CD4-positive, CD25-positive, alpha-beta regulatory T cell (primary cell): ENCODE measurements at regions not wholly inside any gene's neighbourhood (a gene's known extent, or its start where the extent isn't known, plus 50 kb on each side); places are given as distances from the start of the nearest gene placed in this dataset.

Source experiments
- ATAC-seq, 2 donors: fragments of 150-1000 bp; cut with Tn5 transposase; one replicate each; pipeline ENCODE4 v1.10.0; 2021; ENCODE audit warnings: low read depth in 2 of 2, moderate number of reproducible peaks in 2 of 2, moderate library complexity in 1 of 2
- DNase-seq, 3 donors: peaks; one replicate each; pipeline versions ENCODE4 v3.0.0 to v3.0.0-alpha.2; 2012 to 2022; ENCODE audit warnings: mixed read lengths in 1 of 3
- H3K27ac ChIP-seq: one replicate; pipeline ENCODE4 v1.7.0; 2013; ENCODE audit warnings: mild to moderate bottlenecking, low read length; ENCODE audit not compliant: insufficient read depth, poor library complexity, severe bottlenecking
- H3K27me3 ChIP-seq: one replicate; pipeline ENCODE4 v1.7.0; 2013; ENCODE audit warnings: low read length; ENCODE audit not compliant: control insufficient read depth, insufficient read depth
- H3K36me3 ChIP-seq: one replicate; pipeline ENCODE4 v1.7.0; 2013; ENCODE audit warnings: mild to moderate bottlenecking, low read length, moderate library complexity; ENCODE audit not compliant: control insufficient read depth, insufficient read depth
- H3K4me1 ChIP-seq: 2 replicates; pipeline ENCODE4 v1.7.0; 2013; ENCODE audit warnings: mild to moderate bottlenecking, low read length; ENCODE audit not compliant: insufficient read depth, control insufficient read depth, poor library complexity, severe bottlenecking
- H3K4me3 ChIP-seq: one replicate; pipeline ENCODE4 v1.7.0; 2013; ENCODE audit warnings: low read depth, mild to moderate bottlenecking, low read length, moderate library complexity
- H3K9me3 ChIP-seq, 2 experiments: 1 replicate in 1 of 2; 2 replicates in 1 of 2; pipeline ENCODE4 v1.7.0; 2013; ENCODE audit warnings: low read length in 2 of 2, mild to moderate bottlenecking in 1 of 2, moderate library complexity in 1 of 2; ENCODE audit not compliant: control insufficient read depth in 2 of 2
- H3K27ac Mint-ChIP-seq, 3 donors: one replicate each; pipeline ENCODE4 v1.8.0; 2020 to 2022; ENCODE audit warnings: mild to moderate bottlenecking in 3 of 3, mixed read lengths in 3 of 3, moderate library complexity in 2 of 3
- H3K27me3 Mint-ChIP-seq: one replicate; pipeline ENCODE4 v1.8.0; 2022; ENCODE audit warnings: mild to moderate bottlenecking, mixed read lengths
- H3K36me3 Mint-ChIP-seq: one replicate; pipeline ENCODE4 v1.8.0; 2020; ENCODE audit warnings: mixed read lengths
- H3K4me1 Mint-ChIP-seq, 4 donors: one replicate each; pipeline ENCODE4 v1.8.0; 2020 to 2022; ENCODE audit warnings: mixed read lengths in 4 of 4, mild to moderate bottlenecking in 1 of 4
- H3K4me3 Mint-ChIP-seq, 4 donors: one replicate each; pipeline ENCODE4 v1.8.0; 2020 to 2022; ENCODE audit warnings: mild to moderate bottlenecking in 4 of 4, mixed read lengths in 4 of 4, moderate library complexity in 3 of 4
- H3K9me3 Mint-ChIP-seq, 7 donors: one replicate each; pipeline ENCODE4 v1.8.0; 2020 to 2022; ENCODE audit warnings: mixed read lengths in 7 of 7, mild to moderate bottlenecking in 3 of 7, moderate library complexity in 2 of 7

GRCh38 chr4:177235026-177235425 is 74.6 kb upstream of the NEIL3 start:
- H3K27me3 Mint-ChIP-seq: peaks cover 4% of the 10 kb centered on the region
- peaks cover 0 to 4% (median 2%) of the 10 kb centered on the region in 4 donors for H3K4me1 Mint-ChIP-seq
- no peak overlapping the region for H3K4me3 Mint-ChIP-seq
- no peaks in the 10 kb centered on the region for H3K36me3 Mint-ChIP-seq
- H3K9me3 Mint-ChIP-seq: no peaks in the 10 kb centered on the region
- no peak for ATAC-seq
- H3K27ac ChIP-seq: no peak overlapping the region
- H3K36me3 ChIP-seq: no peaks in the 10 kb centered on the region
- no peaks in the 10 kb centered on the region for H3K9me3 ChIP-seq
- H3K4me1 ChIP-seq: no peaks in the 10 kb centered on the region
- no peak overlapping the region for H3K27ac Mint-ChIP-seq
- H3K4me3 ChIP-seq: no peak overlapping the region
- no peak for DNase-seq
- no peaks in the 10 kb centered on the region for H3K27me3 ChIP-seq

GRCh38 chr4:177236886-177237285 is 72.8 kb upstream of the NEIL3 start:
- Mint-ChIP-seq H3K27me3 (no peaks in the 10 kb centered on the region), H3K4me1 (peaks cover 2 to 5% (median 4%) of the 10 kb centered on the region in 4 donors), H3K36me3 (no peaks in the 10 kb centered on the region), H3K4me3 (no peak overlapping the region), H3K27ac (peak overlapping the region in 1 of 3 donors; percentile 16), H3K9me3 (peaks cover 0 to under 1% (median 0%) of the 10 kb centered on the region in 7 donors)
- no peaks in the 10 kb centered on the region for H3K36me3 ChIP-seq
- no peaks in the 10 kb centered on the region for H3K27me3 ChIP-seq
- ATAC-seq (no peak), DNase-seq (peak in 1 of 3 donors; percentile 42)
- no peak overlapping the region for H3K27ac ChIP-seq
- no peaks in the 10 kb centered on the region for H3K9me3 ChIP-seq
- H3K4me3 ChIP-seq: no peak overlapping the region
- no peaks in the 10 kb centered on the region for H3K4me1 ChIP-seq

- no peak for ATAC-seq
- Mint-ChIP-seq H3K27ac (no peak overlapping the region), H3K9me3 (peaks cover 0 to 1% (median 0%) of the 10 kb centered on the region in 7 donors), H3K27me3 (no peaks in the 10 kb centered on the region), H3K4me1 (peaks cover 3 to 8% (median 7%) of the 10 kb centered on the region in 4 donors), H3K36me3 (no peaks in the 10 kb centered on the region), H3K4me3 (no peak overlapping the region)
- Histone ChIP-seq H3K27ac (no peak overlapping the region), H3K9me3 (no peaks in the 10 kb centered on the region), H3K36me3 (no peaks in the 10 kb centered on the region), H3K4me3 (no peak overlapping the region), H3K4me1 (no peaks in the 10 kb centered on the region), H3K27me3 (no peaks in the 10 kb centered on the region)
- DNase-seq: no peak
Measured at GRCh38 chr4:177237291-177237690, 72.4 kb upstream of the NEIL3 start.

- ATAC-seq: no peak
- no peaks in the 10 kb centered on the region for H3K36me3 ChIP-seq
- H3K27me3 Mint-ChIP-seq: no peaks in the 10 kb centered on the region
- no peaks in the 10 kb centered on the region for H3K4me1 ChIP-seq
- H3K36me3 Mint-ChIP-seq: no peaks in the 10 kb centered on the region
- H3K4me3 Mint-ChIP-seq: no peak overlapping the region
- H3K4me3 ChIP-seq: no peak overlapping the region
- peaks cover 0 to 1% (median 0%) of the 10 kb centered on the region in 7 donors for H3K9me3 Mint-ChIP-seq
- DNase-seq: no peak
- H3K27ac ChIP-seq: no peak overlapping the region
- H3K4me1 Mint-ChIP-seq: peaks cover 3 to 16% (median 10%) of the 10 kb centered on the region in 4 donors
- H3K27ac Mint-ChIP-seq: no peak overlapping the region
- H3K27me3 ChIP-seq: no peaks in the 10 kb centered on the region
- no peaks in the 10 kb centered on the region for H3K9me3 ChIP-seq
Measured at GRCh38 chr4:177239477-177239876, 70.2 kb upstream of the NEIL3 start.

DNA sequence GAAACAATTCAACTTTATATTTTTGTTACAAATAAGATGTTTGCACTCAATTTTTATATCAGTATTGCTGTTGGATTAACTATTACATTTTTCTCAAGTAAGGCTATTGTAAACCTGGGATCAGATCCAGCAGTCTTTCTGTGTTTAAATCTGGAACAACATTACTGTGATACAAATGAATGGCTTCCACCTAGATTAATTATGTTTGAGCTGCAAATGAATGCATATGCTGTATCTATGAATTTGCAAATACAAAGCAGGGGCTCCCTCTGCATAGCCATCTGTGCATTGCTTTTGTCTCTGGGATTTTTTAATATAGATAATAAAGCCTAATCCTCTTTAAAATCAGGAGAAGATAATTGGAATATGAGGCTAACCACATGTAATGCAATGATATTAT is 69.8 kb upstream of the NEIL3 start:
- H3K4me3 ChIP-seq: no peak overlapping the region
- H3K9me3 Mint-ChIP-seq: peaks cover 0 to 1% (median 0%) of the 10 kb centered on the region in 7 donors
- no peaks in the 10 kb centered on the region for H3K27me3 ChIP-seq
- H3K27ac ChIP-seq: no peak overlapping the region
- no peaks in the 10 kb centered on the region for H3K36me3 ChIP-seq
- ATAC-seq (no peak), DNase-seq (no peak)
- no peak overlapping the region for H3K4me3 Mint-ChIP-seq
- no peaks in the 10 kb centered on the region for H3K36me3 Mint-ChIP-seq
- H3K27ac Mint-ChIP-seq: no peak overlapping the region
- no peaks in the 10 kb centered on the region for H3K4me1 ChIP-seq
- no peaks in the 10 kb centered on the region for H3K27me3 Mint-ChIP-seq
- no peaks in the 10 kb centered on the region for H3K9me3 ChIP-seq
- H3K4me1 Mint-ChIP-seq: peaks cover 3 to 16% (median 10%) of the 10 kb centered on the region in 4 donors

GRCh38 chr4:177242651-177243286 is 66.9 kb upstream of the NEIL3 start:
- DNase-seq: peak in 1 of 3 donors; percentile 91
- H3K4me1 ChIP-seq: no peaks in the 10 kb centered on the region
- Mint-ChIP-seq H3K36me3 (no peaks in the 10 kb centered on the region), H3K27ac (peak overlapping the region in 1 of 3 donors; percentile 1), H3K4me1 (peaks cover 3 to 16% (median 10%) of the 10 kb centered on the region in 4 donors), H3K9me3 (peaks cover 0 to 1% (median 0%) of the 10 kb centered on the region in 7 donors), H3K4me3 (peak overlapping the region in 2 of 4 donors; percentile 46 to 74), H3K27me3 (peaks cover 5% of the 10 kb centered on the region)
- H3K27me3 ChIP-seq: no peaks in the 10 kb centered on the region
- H3K4me3 ChIP-seq: peak overlapping the region; percentile 39
- no peaks in the 10 kb centered on the region for H3K9me3 ChIP-seq
- no peak overlapping the region for H3K27ac ChIP-seq
- ATAC-seq: peak; percentile 57 to 84
- H3K36me3 ChIP-seq: no peaks in the 10 kb centered on the region

DNA sequence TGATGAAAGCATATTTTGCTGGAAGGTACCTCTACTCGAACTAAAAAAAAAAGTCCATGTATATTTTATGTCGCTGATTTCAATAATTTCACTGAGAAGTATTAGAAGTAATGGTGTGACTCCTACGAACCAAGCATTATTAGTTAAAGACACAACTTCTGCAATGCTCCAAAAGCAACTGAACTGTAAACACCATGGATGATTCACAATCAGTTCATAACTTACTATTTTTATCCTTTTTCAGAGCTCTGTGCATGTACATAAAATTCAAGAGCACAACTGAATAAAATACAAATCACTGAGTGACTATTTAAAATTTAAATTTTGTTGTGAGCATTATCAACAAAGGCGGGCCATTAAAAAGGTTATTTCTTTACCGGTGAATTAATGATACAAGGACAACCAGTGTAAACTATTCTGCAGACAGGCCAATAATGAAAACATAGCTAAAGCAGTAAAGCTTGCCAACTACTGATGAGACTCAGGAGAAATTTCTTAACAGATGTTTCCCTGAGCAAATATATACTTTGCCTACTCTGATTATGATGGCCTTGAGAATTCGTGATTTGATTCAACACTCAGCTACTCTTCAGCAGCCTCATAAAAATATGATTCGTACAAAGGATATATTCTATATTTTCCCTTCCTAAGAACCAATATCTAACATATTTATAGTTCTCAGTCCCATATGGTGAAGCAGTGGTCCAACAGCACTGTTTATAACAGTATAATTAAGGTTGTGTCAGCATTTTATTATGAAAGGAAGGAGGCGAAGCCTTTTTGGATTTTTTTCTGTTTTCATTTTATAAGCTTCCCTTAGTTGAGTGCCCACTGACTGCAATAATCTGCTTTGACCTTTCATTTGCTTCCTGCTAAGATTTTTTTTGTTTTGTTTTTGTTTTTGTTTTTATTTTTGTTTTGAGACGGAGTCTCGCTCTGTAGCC is 62.8 kb upstream of the NEIL3 start:
- ATAC-seq (no peak), DNase-seq (no peak)
- H3K27me3 ChIP-seq: no peaks in the 10 kb centered on the region
- peaks cover 8 to 26% (median 14%) of the 10 kb centered on the region in 4 donors for H3K4me1 Mint-ChIP-seq
- peaks cover 15% of the 10 kb centered on the region for H3K4me1 ChIP-seq
- no peak overlapping the region for H3K27ac ChIP-seq
- no peaks in the 10 kb centered on the region for H3K36me3 ChIP-seq
- H3K27me3 Mint-ChIP-seq: peaks cover 5% of the 10 kb centered on the region
- peak overlapping the region in 1 of 3 donors; percentile 39 for H3K27ac Mint-ChIP-seq
- H3K4me3 ChIP-seq: no peak overlapping the region
- no peaks in the 10 kb centered on the region for H3K9me3 ChIP-seq
- no peak overlapping the region for H3K4me3 Mint-ChIP-seq
- no peaks in the 10 kb centered on the region for H3K36me3 Mint-ChIP-seq
- H3K9me3 Mint-ChIP-seq: peaks cover 0 to under 1% (median 0%) of the 10 kb centered on the region in 7 donors
